ENCODE measurements at regions not wholly inside any gene's neighbourhood (a gene's known extent, or its start where the extent isn't known, plus 50 kb on each side); places are given as distances from the start of the nearest gene placed in this dataset.

- no peak for TF ChIP-seq CTCF (IDR thresholded peaks at IDR 0.05)
- TF ChIP-seq POLR2A (IDR thresholded peaks at IDR 0.05) = no peak
These were observed 53.0 kb upstream of the ACYP2 start for GRCh38 chr2:54062401-54062800.

All from ovary (tissue), 3 donors.